Fibroblast of the aortic adventitia (primary cell): ENCODE measurements at regions not wholly inside any gene's neighbourhood (a gene's known extent, or its start where the extent isn't known, plus 50 kb on each side); places are given as distances from the start of the nearest gene placed in this dataset.

ENCODE experiments used
- DNase-seq: peaks from one replicate; pipeline ENCODE4 v3.0.0-alpha.2; 2010; ENCODE audit warnings: low read depth
- H3K4me3 ChIP-seq: 2 replicates; pipeline ENCODE4 v1.5.1; 2011; ENCODE audit warnings: low read depth, mild to moderate bottlenecking, control low read depth, low read length, moderate library complexity
- CTCF ChIP-seq: IDR thresholded peaks from 2 replicates; pipeline ENCODE4 v1.5.1; 2011; ENCODE audit warnings: mild to moderate bottlenecking, low read length, control low read depth, inconsistent platforms; ENCODE audit not compliant: insufficient read depth

DNA sequence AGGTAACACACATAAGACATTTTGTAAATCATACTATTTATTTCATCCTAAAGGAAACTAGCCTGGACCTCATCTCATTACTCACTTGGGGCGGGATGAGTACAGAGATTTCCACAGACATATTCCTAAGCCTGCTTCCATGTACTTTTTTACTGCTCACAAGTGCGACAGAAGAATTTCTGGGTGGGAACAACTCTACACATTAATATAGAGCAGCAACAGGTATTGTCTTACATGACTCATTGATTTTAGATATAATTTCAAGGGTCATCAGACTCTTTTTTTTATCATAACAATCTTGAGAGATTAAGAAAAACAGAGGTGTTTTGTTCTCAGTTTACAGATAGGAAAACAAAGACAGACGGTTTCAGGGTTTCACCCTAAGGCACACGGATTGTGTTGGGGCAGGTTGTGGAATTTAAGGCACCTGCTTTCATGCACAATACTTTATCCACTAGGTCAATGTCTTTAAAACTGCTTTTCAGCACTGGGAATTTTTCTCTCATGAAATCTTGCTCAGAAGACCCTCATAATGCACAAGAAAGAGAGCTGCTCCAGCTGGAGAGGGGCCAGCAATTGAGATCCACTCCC, 186.7 kb upstream of the CDIN1 start:
- no peak overlapping the region for H3K4me3 ChIP-seq
- no peak for DNase-seq
- TF ChIP-seq CTCF, result no peak

DNA sequence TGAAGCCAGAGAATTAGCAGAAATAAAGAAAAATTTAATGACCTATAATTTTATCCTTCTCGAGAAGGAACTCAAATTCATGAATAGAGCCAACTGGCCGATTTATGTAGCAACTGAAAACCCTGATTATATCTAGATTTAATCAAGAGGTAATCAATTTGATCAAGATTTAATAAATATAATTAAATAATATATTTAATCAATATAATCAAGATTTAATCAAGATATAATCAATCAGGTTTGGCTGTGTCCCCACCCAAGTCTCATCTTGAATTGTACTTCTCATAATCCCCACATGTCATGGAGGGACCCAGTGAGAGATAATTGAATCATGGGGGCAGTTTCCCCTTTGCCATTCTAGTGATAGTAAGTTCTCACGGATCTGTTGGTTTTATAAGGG, 181.2 kb upstream of the CDIN1 start:
- TF ChIP-seq CTCF, result no peak
- H3K4me3 ChIP-seq, result no peak overlapping the region
- no peak for DNase-seq

- H3K4me3 ChIP-seq, result no peak overlapping the region
- TF ChIP-seq CTCF, result no peak
- DNase-seq, result no peak
Observed at GRCh38 chr15:36399276-36399675, 180.2 kb upstream of the CDIN1 start.

DNA sequence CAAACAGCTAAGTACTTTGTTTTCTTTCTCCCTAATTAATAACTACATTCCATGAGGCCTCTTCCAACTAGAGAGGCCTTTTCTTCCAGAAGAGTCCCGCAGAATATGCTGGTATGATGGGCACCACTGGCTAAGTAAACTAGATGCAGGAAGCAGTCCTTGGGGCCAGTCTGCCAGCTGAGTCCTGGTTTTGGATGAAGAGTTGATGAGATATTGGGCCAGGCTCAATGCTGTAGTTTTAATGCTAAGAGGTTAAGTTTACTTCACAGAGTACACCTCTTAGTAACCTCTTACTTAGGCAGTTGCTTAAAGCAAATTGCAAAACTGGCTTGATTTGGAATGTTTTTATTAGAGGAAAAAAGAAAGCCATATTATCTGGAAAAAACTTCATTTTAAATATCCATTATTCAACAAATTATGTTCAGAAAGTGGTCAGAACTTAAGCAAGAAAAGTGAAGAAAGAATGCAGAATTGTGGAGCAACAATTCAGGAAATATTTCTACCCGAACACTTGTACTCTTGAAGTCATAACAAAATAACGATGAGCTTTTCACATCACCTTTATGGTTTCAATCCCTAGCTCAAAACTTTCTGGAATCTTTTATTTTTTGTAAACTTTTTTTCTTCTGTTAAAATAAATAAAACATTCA, 178.4 kb upstream of the CDIN1 start:
- H3K4me3 ChIP-seq, result no peak overlapping the region
- DNase-seq, result peak; percentile 20
- no peak for TF ChIP-seq CTCF

GRCh38 chr15:36401586-36401966, 177.8 kb upstream of the CDIN1 start:
- DNase-seq, result peak; percentile 34
- no peak for TF ChIP-seq CTCF
- H3K4me3 ChIP-seq, result peak overlapping the region; percentile 7

- no peak overlapping the region for H3K4me3 ChIP-seq
- no peak for DNase-seq
- TF ChIP-seq CTCF, result no peak
Observed at GRCh38 chr15:36403351-36403750, 176.1 kb upstream of the CDIN1 start.

- TF ChIP-seq CTCF, result no peak
- DNase-seq, result no peak
Observed at GRCh38 chr15:36406366-36406765, 173.1 kb upstream of the CDIN1 start.

More at GRCh38 chr15:36406366-36406765, 173.1 kb upstream of the CDIN1 start:
- no peak overlapping the region for H3K4me3 ChIP-seq
